H9 (cell line): ENCODE measurements at regions not wholly inside any gene's neighbourhood (a gene's known extent, or its start where the extent isn't known, plus 50 kb on each side); places are given as distances from the start of the nearest gene placed in this dataset.

Experiments
- DNase-seq: peaks from one replicate; pipeline ENCODE4 v3.0.0-alpha.2; 2017
- H2AFZ ChIP-seq: one replicate; pipeline ENCODE4 v1.6.1; 2013; ENCODE audit warnings: mild to moderate bottlenecking, low read length, control low read depth, moderate library complexity
- H2AK5ac ChIP-seq: 2 replicates; pipeline ENCODE4 v1.6.1; 2013; ENCODE audit warnings: low read length, control low read depth, mixed read lengths; ENCODE audit not compliant: insufficient read length
- H2BK120ac ChIP-seq: one replicate; pipeline ENCODE4 v1.6.1; 2013; ENCODE audit warnings: low read depth, mild to moderate bottlenecking, low read length, control low read depth, inconsistent platforms; ENCODE audit not compliant: poor library complexity, severe bottlenecking
- H2BK12ac ChIP-seq: 2 replicates; pipeline ENCODE4 v1.6.1; 2013; ENCODE audit warnings: low read length, control low read depth, mixed read lengths, low read depth; ENCODE audit not compliant: insufficient read length
- H2BK15ac ChIP-seq: 2 replicates; pipeline ENCODE4 v1.6.1; 2013; ENCODE audit warnings: low read depth, low read length, control low read depth
- H2BK20ac ChIP-seq: one replicate; pipeline ENCODE4 v1.6.1; 2013; ENCODE audit warnings: low read depth, mild to moderate bottlenecking, low read length, control low read depth, inconsistent platforms; ENCODE audit not compliant: poor library complexity, severe bottlenecking
- H2BK5ac ChIP-seq: 2 replicates; pipeline ENCODE4 v1.6.1; 2013; ENCODE audit warnings: low read length, control low read depth, mixed read lengths; ENCODE audit not compliant: insufficient read length
- H3K14ac ChIP-seq: 2 replicates; pipeline ENCODE4 v1.6.1; 2013; ENCODE audit warnings: low read length, control low read depth; ENCODE audit not compliant: insufficient read depth
- H3K18ac ChIP-seq: 2 replicates; pipeline ENCODE4 v1.6.1; 2013; ENCODE audit warnings: low read depth, mild to moderate bottlenecking, mixed read lengths, low read length, control low read depth; ENCODE audit not compliant: insufficient read length
- H3K23ac ChIP-seq: 2 replicates; pipeline ENCODE4 v1.6.1; 2013; ENCODE audit warnings: low read length, control low read depth, mixed read lengths, low read depth; ENCODE audit not compliant: insufficient read length
- H3K23me2 ChIP-seq: 2 replicates; pipeline ENCODE4 v1.6.1; 2013; ENCODE audit warnings: low read depth, mild to moderate bottlenecking, mixed read lengths, low read length, control low read depth; ENCODE audit not compliant: insufficient read length, poor library complexity, severe bottlenecking
- H3K27ac ChIP-seq: 2 replicates; pipeline ENCODE4 v1.5.1; 2013; ENCODE audit warnings: low read length, control low read depth, mixed read lengths, low read depth; ENCODE audit not compliant: insufficient read length
- H3K27me3 ChIP-seq: 2 replicates; pipeline ENCODE4 v1.6.1; 2013; ENCODE audit warnings: low read length, control low read depth, inconsistent platforms; ENCODE audit not compliant: insufficient read depth
- H3K4ac ChIP-seq: 2 replicates; pipeline ENCODE4 v1.6.1; 2013; ENCODE audit warnings: low read depth, mild to moderate bottlenecking, control low read depth, inconsistent platforms, low read length, moderate library complexity
- H3K4me1 ChIP-seq: 2 replicates; pipeline ENCODE4 v1.6.1; 2013; ENCODE audit warnings: low read length, control low read depth, inconsistent platforms; ENCODE audit not compliant: insufficient read depth
- H3K4me2 ChIP-seq: 2 replicates; pipeline ENCODE4 v1.6.1; 2013; ENCODE audit warnings: low read length, control low read depth, mixed read lengths; ENCODE audit not compliant: insufficient read length, insufficient read depth
- H3K56ac ChIP-seq: 2 replicates; pipeline ENCODE4 v1.6.1; 2013; ENCODE audit warnings: low read depth, mild to moderate bottlenecking, mixed read lengths, low read length, control low read depth; ENCODE audit not compliant: insufficient read length
- H3K79me1 ChIP-seq: 2 replicates; pipeline ENCODE4 v1.6.1; 2013; ENCODE audit warnings: low read depth, mild to moderate bottlenecking, moderate library complexity, low read length, control low read depth, inconsistent platforms; ENCODE audit not compliant: insufficient read depth, poor library complexity, severe bottlenecking
- H3K79me2 ChIP-seq: 2 replicates; pipeline ENCODE4 v1.6.1; 2013; ENCODE audit warnings: low read length, control low read depth, inconsistent platforms; ENCODE audit not compliant: insufficient read depth
- H3K9ac ChIP-seq: 2 replicates; pipeline ENCODE4 v1.6.1; 2013; ENCODE audit warnings: low read length, control low read depth, mixed read lengths; ENCODE audit not compliant: insufficient read length; ENCODE audit errors: extremely low read depth
- H3K9me3 ChIP-seq: one replicate; pipeline ENCODE4 v1.6.1; 2013; ENCODE audit warnings: low read depth, low read length, inconsistent platforms; ENCODE audit not compliant: control insufficient read depth
- H3T11ph ChIP-seq: one replicate; pipeline ENCODE4 v1.6.1; 2013; ENCODE audit warnings: mild to moderate bottlenecking, low read length, control low read depth, inconsistent platforms
- H4K20me1 ChIP-seq: one replicate; pipeline ENCODE4 v1.6.1; 2013; ENCODE audit not compliant: control insufficient read depth, insufficient read length, insufficient read depth
- H4K5ac ChIP-seq: 2 replicates; pipeline ENCODE4 v1.6.1; 2013; ENCODE audit warnings: low read depth, mild to moderate bottlenecking, mixed read lengths, low read length, control low read depth; ENCODE audit not compliant: insufficient read length
- H4K8ac ChIP-seq: replicated peaks from 2 replicates; pipeline ENCODE4 v1.6.1; 2013; ENCODE audit warnings: low read length, control low read depth, mixed read lengths, low read depth; ENCODE audit not compliant: insufficient read length
- H4K91ac ChIP-seq: 2 replicates; pipeline ENCODE4 v1.6.1; 2013; ENCODE audit warnings: low read depth, mild to moderate bottlenecking, moderate library complexity, mixed read lengths, low read length, control low read depth; ENCODE audit not compliant: insufficient read length
- H3K27ac Mint-ChIP-seq, 3 experiments: 2 replicates in 2 of 3; 3 replicates in 1 of 3; pipeline ENCODE4 v1.8.0; 2020 to 2021; ENCODE audit warnings: mixed read lengths in 3 of 3, mild to moderate bottlenecking in 1 of 3, moderate library complexity in 1 of 3
- H3K27me3 Mint-ChIP-seq: 2 replicates; pipeline ENCODE4 v1.8.0; 2021; ENCODE audit warnings: low read depth, mild to moderate bottlenecking, moderate library complexity, mixed read lengths
- H3K36me3 Mint-ChIP-seq, 3 experiments: 2 replicates in 2 of 3; 3 replicates in 1 of 3; pipeline ENCODE4 v1.8.0; 2020 to 2021; ENCODE audit warnings: low read depth in 3 of 3, mixed read lengths in 3 of 3; ENCODE audit not compliant: insufficient read depth in 1 of 3
- H3K4me1 Mint-ChIP-seq, 2 experiments: 2 replicates each; pipeline ENCODE4 v1.8.0; 2020; ENCODE audit warnings: mixed read lengths in 2 of 2
- H3K4me3 Mint-ChIP-seq, 2 experiments: 2 replicates in 1 of 2; 3 replicates in 1 of 2; pipeline ENCODE4 v1.8.0; 2020 to 2021; ENCODE audit warnings: mild to moderate bottlenecking in 2 of 2, mixed read lengths in 2 of 2, moderate library complexity in 1 of 2
- H3K9me3 Mint-ChIP-seq, 2 experiments: 2 replicates in 1 of 2; 3 replicates in 1 of 2; pipeline ENCODE4 v1.8.0; 2020; ENCODE audit warnings: mild to moderate bottlenecking in 2 of 2, mixed read lengths in 2 of 2, moderate library complexity in 1 of 2
- CTCF ChIP-seq: fragments of 200-600 bp; sonication (generic); conservative IDR thresholded peaks from 3 replicates; pipeline ENCODE4 v1.8.0; 2021; ENCODE audit warnings: antibody characterized with exemption, mild to moderate bottlenecking
- WGBS: extraction: QIAGEN DNeasy Blood & Tissue Kit; methylation state at CpG from one replicate; pipeline ENCODE4 v1.1.7; 2013; ENCODE audit warnings: missing lambda C conversion rate, low lambda C conversion rate, mixed read lengths; ENCODE audit not compliant: insufficient read length; ENCODE audit errors: extremely low coverage; 5-methylcytosine and 5-hydroxymethylcytosine counted together

- no peak overlapping the region for H2BK12ac ChIP-seq
- no peaks in the 10 kb centered on the region for H3K9me3 ChIP-seq
- H3K9me3 Mint-ChIP-seq = no peaks in the 10 kb centered on the region
- no peak overlapping the region for H4K8ac ChIP-seq
- no peak overlapping the region for H3T11ph ChIP-seq
- H3K36me3 Mint-ChIP-seq = no peaks in the 10 kb centered on the region
- no peak overlapping the region for H2AK5ac ChIP-seq
- H3K27ac ChIP-seq = no peak overlapping the region
- H2BK120ac ChIP-seq = no peak overlapping the region
- no CpG with 5 or more reads among the region's 3 CpGs for WGBS
- no peak overlapping the region for H2BK20ac ChIP-seq
- no peak overlapping the region for H2BK15ac ChIP-seq
- H4K91ac ChIP-seq = no peak overlapping the region
- no peak overlapping the region for H3K4ac ChIP-seq
- H3K18ac ChIP-seq = no peak overlapping the region
- peaks cover 7 to 12% of the 10 kb centered on the region in 2 experiments for H3K4me1 Mint-ChIP-seq
- no peak overlapping the region for H2BK5ac ChIP-seq
- no peaks in the 10 kb centered on the region for H3K79me2 ChIP-seq
- H3K23me2 ChIP-seq = no peaks in the 10 kb centered on the region
- H3K4me1 ChIP-seq = no peaks in the 10 kb centered on the region
- H3K56ac ChIP-seq = no peak overlapping the region
- H3K14ac ChIP-seq = no peak overlapping the region
- H3K27me3 Mint-ChIP-seq = no peaks in the 10 kb centered on the region
- H2AFZ ChIP-seq = no peak overlapping the region
- H3K9ac ChIP-seq = no peak overlapping the region
- no peaks in the 10 kb centered on the region for H3K79me1 ChIP-seq
- H4K20me1 ChIP-seq = no peaks in the 10 kb centered on the region
- no peak overlapping the region; a peak in 1 of 7 replicates for H3K27ac Mint-ChIP-seq
- no peaks in the 10 kb centered on the region for H3K27me3 ChIP-seq
- no peak overlapping the region for H3K4me2 ChIP-seq
- no peak overlapping the region for H3K4me3 Mint-ChIP-seq
- no peak for TF ChIP-seq CTCF
- no peak overlapping the region for H4K5ac ChIP-seq
- H3K23ac ChIP-seq = no peak overlapping the region
- no peak for DNase-seq
Observed at GRCh38 chr16:17574256-17574655, 103.5 kb upstream of the XYLT1 start.
